Spleen (tissue), 11 donors: ENCODE measurements at regions not wholly inside any gene's neighbourhood (a gene's known extent, or its start where the extent isn't known, plus 50 kb on each side); places are given as distances from the start of the nearest gene placed in this dataset.

Experiments used
- DNase-seq: peaks from one replicate; pipeline ENCODE4 v3.0.0-alpha.2; 2020
- H3K27ac ChIP-seq, 8 donors: fragments of 200-600 bp; sonication (generic) in 7 of 8; 1 replicate in 4 of 8; 2 replicates in 4 of 8; pipeline versions ENCODE4 v1.5.0 to v1.8.0; 2016 to 2021; ENCODE audit warnings: inconsistent platforms in 4 of 8, mild to moderate bottlenecking in 4 of 8, moderate library complexity in 1 of 8
- H3K27me3 ChIP-seq, 7 donors: fragments of 200-600 bp; sonication (generic) in 6 of 7; replicated peaks in 1 of 7; 1 replicate in 4 of 7; 2 replicates in 3 of 7; pipeline versions ENCODE4 v1.5.0 to v1.8.0; 2016 to 2021; ENCODE audit warnings: inconsistent platforms in 3 of 7, mild to moderate bottlenecking in 1 of 7
- H3K36me3 ChIP-seq, 6 donors: fragments of 200-600 bp; sonication (generic) in 5 of 6; 1 replicate in 4 of 6; 2 replicates in 2 of 6; pipeline versions ENCODE4 v1.5.0 to v1.8.0; 2016 to 2021; ENCODE audit warnings: inconsistent platforms in 2 of 6
- H3K4me1 ChIP-seq, 6 donors: fragments of 200-600 bp; sonication (generic) in 5 of 6; 1 replicate in 3 of 6; 2 replicates in 3 of 6; pipeline versions ENCODE4 v1.5.0 to v1.8.0; 2016 to 2021; ENCODE audit warnings: inconsistent platforms in 3 of 6
- H3K4me3 ChIP-seq, 8 donors: fragments of 200-600 bp; sonication (generic) in 7 of 8; 1 replicate in 4 of 8; 2 replicates in 4 of 8; pipeline versions ENCODE4 v1.5.0 to v1.8.0; 2016 to 2021; ENCODE audit warnings: inconsistent platforms in 4 of 8, mild to moderate bottlenecking in 4 of 8, moderate library complexity in 2 of 8
- H3K9me3 ChIP-seq, 8 donors: fragments of 200-600 bp; sonication (generic) in 7 of 8; 1 replicate in 4 of 8; 2 replicates in 4 of 8; pipeline versions ENCODE4 v1.5.0 to v1.8.0; 2016 to 2021; ENCODE audit warnings: inconsistent platforms in 4 of 8
- CTCF ChIP-seq, 11 experiments: fragments of 200-600 bp in 7 of 11; fragments of 450-650 bp in 4 of 11; sonication (generic) in 4 of 11; IDR thresholded peaks in 8 of 11; conservative IDR thresholded peaks in 3 of 11; 1 replicate in 7 of 11; 2 replicates in 4 of 11; pipeline versions ENCODE4 v1.4.0 to v1.8.0; 2016 to 2021; ENCODE audit warnings: antibody characterized with exemption in 11 of 11, inconsistent platforms in 4 of 11, mild to moderate bottlenecking in 1 of 11
- POLR2A ChIP-seq, 3 donors: fragments of 450-650 bp; IDR thresholded peaks; one replicate each; pipeline ENCODE4 v1.5.1; 2017; ENCODE audit warnings: antibody characterized with exemption in 3 of 3, mild to moderate bottlenecking in 1 of 3
- POLR2AphosphoS5 ChIP-seq, 3 donors: sonication (generic); formaldehyde crosslinking; IDR thresholded peaks; one replicate each; pipeline ENCODE4 v1.5.1; 2017; ENCODE audit warnings: antibody characterized with exemption in 3 of 3
- WGBS, 5 donors: extraction: QIAGEN DNeasy Blood & Tissue Kit in 3 of 5; methylation state at CpG; one replicate each; pipeline versions ENCODE4 v1.1.5 to v1.1.7; 2013 to 2018; 5-methylcytosine and 5-hydroxymethylcytosine counted together
- intact Hi-C: fragments of 100-400 bp; cut with DNase I; formaldehyde crosslinking; loops from one replicate; pipeline ENCODE4 v1.15.0; 2023; ENCODE audit warnings: low total_unique reads
- donor health status: healthy with polysubstance abuse.
- donor health status: DM: no; HTN: no; CAD: no; lungs with moderate emphysema.
- donor health status: DM: no; HTN: no; CAD: no.
- donor health status: Bipolar disorder and iron deficiency.
- donor health status: healthy.
- donor health status: DM: no; HTN: no; CAD: no.
- donor health status: DM: yes; HTN: yes; CAD: no.

DNA sequence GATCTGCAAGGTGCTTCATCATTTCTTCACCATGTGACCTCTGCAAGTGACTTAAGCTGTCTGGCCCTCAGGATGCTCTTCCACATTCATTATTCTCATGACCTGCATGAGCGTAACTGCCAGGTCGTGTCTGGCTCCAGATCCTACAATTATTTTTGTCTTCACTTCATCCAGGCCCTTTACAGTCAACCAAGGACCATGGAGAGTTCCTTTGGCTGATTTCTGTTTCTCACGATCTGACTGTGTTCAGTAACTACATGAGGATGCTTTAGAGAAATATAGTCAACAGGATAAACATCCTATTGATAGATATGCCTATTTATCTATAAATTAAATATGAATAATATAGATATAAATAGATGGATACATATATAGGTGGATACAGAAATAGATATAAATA lies 1251.6 kb downstream of the NLGN4Y start:
- intact Hi-C loops: no loop called here
- TF ChIP-seq CTCF (IDR thresholded peaks at IDR 0.05 in 8 of 11, conservative IDR thresholded peaks at IDR 0.05 in 3 of 11): no peak
- TF ChIP-seq POLR2A (IDR thresholded peaks at IDR 0.05): no peak
- TF ChIP-seq POLR2AphosphoS5 (IDR thresholded peaks at IDR 0.05): no peak
- 65 to 67% (median 65%) methylated on average over 3 of the region's 3 CpGs; no CpG with 5 or more reads in 2 of the 5 donors for WGBS, 5 donors

DNA sequence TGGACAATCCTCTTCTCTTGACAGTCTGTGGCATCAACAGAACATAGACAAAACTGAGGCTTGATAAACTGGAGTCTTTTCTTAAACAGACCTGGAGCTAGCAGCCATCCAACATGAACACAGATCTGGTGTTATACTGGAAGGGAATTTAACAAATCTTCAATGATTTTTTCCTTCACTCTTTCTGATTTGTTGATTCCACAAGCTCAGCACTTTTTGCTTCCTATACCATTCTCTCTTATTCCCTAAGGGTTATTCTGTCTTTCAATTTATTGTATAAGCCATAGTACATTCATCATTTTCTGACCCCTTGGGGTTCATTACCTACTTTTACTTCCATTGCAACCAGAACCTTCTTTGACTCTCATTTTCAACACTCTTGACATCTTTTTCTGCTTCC lies 1255.6 kb downstream of the NLGN4Y start:
- Histone ChIP-seq H3K27me3 (no peaks in the 10 kb centered on the region), H3K27ac (no peak overlapping the region), H3K4me1 (no peaks in the 10 kb centered on the region), H3K4me3 (no peak overlapping the region), H3K9me3 (no peaks in the 10 kb centered on the region), H3K36me3 (no peaks in the 10 kb centered on the region)
- no peak for TF ChIP-seq POLR2A (IDR thresholded peaks at IDR 0.05)
- TF ChIP-seq POLR2AphosphoS5 (IDR thresholded peaks at IDR 0.05): no peak
- TF ChIP-seq CTCF (IDR thresholded peaks at IDR 0.05 in 8 of 11, conservative IDR thresholded peaks at IDR 0.05 in 3 of 11): no peak
- no peak for DNase-seq
- intact Hi-C loops: no loop called here

More for the DNA sequence above, 1251.6 kb downstream of the NLGN4Y start:
- no peak overlapping the region for H3K27ac ChIP-seq
- no peaks in the 10 kb centered on the region for H3K36me3 ChIP-seq
- no peaks in the 10 kb centered on the region for H3K27me3 ChIP-seq
- H3K4me1 ChIP-seq: no peaks in the 10 kb centered on the region
- H3K4me3 ChIP-seq: no peak overlapping the region
- no peaks in the 10 kb centered on the region for H3K9me3 ChIP-seq
- DNase-seq: no peak

- intact Hi-C loops: no loop called here
- Histone ChIP-seq H3K36me3 (no peaks in the 10 kb centered on the region), H3K4me1 (no peaks in the 10 kb centered on the region), H3K4me3 (no peak overlapping the region), H3K27ac (no peak overlapping the region), H3K27me3 (no peaks in the 10 kb centered on the region), H3K9me3 (no peaks in the 10 kb centered on the region)
- no peak for TF ChIP-seq POLR2A (IDR thresholded peaks at IDR 0.05)
- TF ChIP-seq POLR2AphosphoS5 (IDR thresholded peaks at IDR 0.05): no peak
- TF ChIP-seq CTCF (IDR thresholded peaks at IDR 0.05 in 8 of 11, conservative IDR thresholded peaks at IDR 0.05 in 3 of 11): no peak
- DNase-seq: no peak
- 22 to 39% (median 30%) methylated on average over 3 of the region's 3 CpGs; no CpG with 5 or more reads in 2 of the 5 donors for WGBS, 5 donors
These were observed 1275.7 kb downstream of the NLGN4Y start for GRCh38 chrY:15800021-15800420.

GRCh38 chrY:15805985-15806384 lies 1281.7 kb downstream of the NLGN4Y start:
- TF ChIP-seq CTCF (IDR thresholded peaks at IDR 0.05 in 8 of 11, conservative IDR thresholded peaks at IDR 0.05 in 3 of 11) (no peak), POLR2AphosphoS5 (IDR thresholded peaks at IDR 0.05) (no peak), POLR2A (IDR thresholded peaks at IDR 0.05) (no peak)
- no peaks in the 10 kb centered on the region for H3K27me3 ChIP-seq
- no peak for DNase-seq

More at GRCh38 chrY:15805985-15806384, 1281.7 kb downstream of the NLGN4Y start:
- H3K36me3 ChIP-seq: no peaks in the 10 kb centered on the region
- intact Hi-C loops: no loop called here
- H3K4me1 ChIP-seq: no peaks in the 10 kb centered on the region
- no peak overlapping the region for H3K27ac ChIP-seq
- H3K4me3 ChIP-seq: no peak overlapping the region
- H3K9me3 ChIP-seq: no peaks in the 10 kb centered on the region
